HG03442 (cell line): ENCODE measurements at regions not wholly inside any gene's neighbourhood (a gene's known extent, or its start where the extent isn't known, plus 50 kb on each side); places are given as distances from the start of the nearest gene placed in this dataset.
"Not testable (repeated sequence)": the region's sequence is repeated elsewhere in the genome, so short reads cannot be mapped to it uniquely, and the experiment has no call there.

ENCODE experiments used
- ATAC-seq: cut with Tn5 transposase; IDR thresholded peaks from one replicate; pipeline ENCODE4 v1.9.1; 2021; ENCODE audit warnings: mild to moderate bottlenecking, moderate library complexity; ENCODE audit not compliant: unreplicated experiment

- ATAC-seq = no peak
Measured at GRCh38 chr7:91752102-91752501, 128.4 kb downstream of the MTERF1 start.

- not testable (repeated sequence) for ATAC-seq
Measured at GRCh38 chr7:91754280-91754679, 126.2 kb downstream of the MTERF1 start.

GRCh38 chr7:91755121-91755520 is 125.4 kb downstream of the MTERF1 start:
- ATAC-seq = not testable (repeated sequence)

- no peak for ATAC-seq
Measured at GRCh38 chr7:91759205-91759863, 121.2 kb downstream of the MTERF1 start.

- no peak for ATAC-seq
Measured at GRCh38 chr7:91767820-91768219, 112.7 kb downstream of the MTERF1 start.

- ATAC-seq = no peak
Measured at GRCh38 chr7:91771394-91771793, 109.1 kb downstream of the MTERF1 start.

GRCh38 chr7:91771921-91772815 is 108.3 kb downstream of the MTERF1 start:
- ATAC-seq = no peak

GRCh38 chr7:91776171-91776570 is 104.3 kb downstream of the MTERF1 start:
- ATAC-seq = no peak

- no peak for ATAC-seq
Measured at GRCh38 chr7:91777522-91777921, 103.0 kb downstream of the MTERF1 start.

GRCh38 chr7:91778416-91778815 is 102.1 kb downstream of the MTERF1 start:
- ATAC-seq = no peak

- ATAC-seq = no peak
Measured at GRCh38 chr7:91780521-91780920, 100.0 kb downstream of the MTERF1 start.

- ATAC-seq = no peak
Measured at GRCh38 chr7:91784469-91784868, 96.0 kb downstream of the MTERF1 start.

GRCh38 chr7:91787931-91788330 is 92.6 kb downstream of the MTERF1 start:
- ATAC-seq = no peak

- no peak for ATAC-seq
Measured at GRCh38 chr7:91789086-91789485, 91.4 kb downstream of the MTERF1 start.

- ATAC-seq = no peak
Measured at GRCh38 chr7:91789558-91789957, 90.9 kb downstream of the MTERF1 start.

GRCh38 chr7:91790646-91791045 is 89.9 kb downstream of the MTERF1 start:
- ATAC-seq = not testable (repeated sequence)

- no peak for ATAC-seq
Measured at GRCh38 chr7:91796122-91796521, 84.4 kb downstream of the MTERF1 start.

GRCh38 chr7:91798425-91798824 is 82.1 kb downstream of the MTERF1 start:
- ATAC-seq = no peak

- ATAC-seq = no peak
Measured at GRCh38 chr7:91800389-91800788, 80.1 kb downstream of the MTERF1 start.

- no peak for ATAC-seq
Measured at GRCh38 chr7:91801331-91801983, 79.0 kb downstream of the MTERF1 start.

- ATAC-seq = no peak
Measured at GRCh38 chr7:91811236-91811635, 69.3 kb downstream of the MTERF1 start.

- no peak for ATAC-seq
Measured at GRCh38 chr7:91811641-91812040, 68.9 kb downstream of the MTERF1 start.
